ENCODE measurements at regions not wholly inside any gene's neighbourhood (a gene's known extent, or its start where the extent isn't known, plus 50 kb on each side); places are given as distances from the start of the nearest gene placed in this dataset.

- no peak for TF ChIP-seq TAF1 (conservative IDR thresholded peaks at IDR 0.05)
- no peak for TF ChIP-seq CTCF (IDR thresholded peaks at IDR 0.05; ENCODE audit: low read depth, low read length, missing input control)
- TF ChIP-seq REST (IDR thresholded peaks at IDR 0.05), result no peak
- TF ChIP-seq ZBTB33 (IDR thresholded peaks at IDR 0.05), result no peak
- no peak for TF ChIP-seq YY1 (IDR thresholded peaks at IDR 0.05)
- no peak for TF ChIP-seq HNF4G (IDR thresholded peaks at IDR 0.05)
- TF ChIP-seq HNF4A (conservative IDR thresholded peaks at IDR 0.05), result no peak
- TF ChIP-seq ATF3 (IDR thresholded peaks at IDR 0.05), result no peak
- TF ChIP-seq MAX (IDR thresholded peaks at IDR 0.05), result no peak
- TF ChIP-seq SP1 (IDR thresholded peaks at IDR 0.05), result no peak
Measured at GRCh38 chr14:73780391-73780790, 66.2 kb upstream of the PNMA1 start.

All from liver (tissue), 3 donors.